IMR-90 (cell line): ENCODE measurements at regions not wholly inside any gene's neighbourhood (a gene's known extent, or its start where the extent isn't known, plus 50 kb on each side); places are given as distances from the start of the nearest gene placed in this dataset.

Experiments used
- ATAC-seq: fragments of 200-7000 bp; cut with Tn5 transposase; 2 replicates; pipeline ENCODE4 v1.9.1; 2020; ENCODE audit warnings: low read depth, mild to moderate bottlenecking, moderate library complexity
- BruUV-seq: library from RNA; stranded (reverse); fragments of 400-500 nt; replicated peaks from 2 replicates; lab custom pipeline; 2021; lab: Mats Ljungman, UMichigan
- CTCF ChIA-PET: fragments of 300-600 bp; formaldehyde crosslinking; extraction: SDS; loops from one replicate; lab custom pipeline; 2021; ENCODE audit warnings: antibody characterized with exemption; lab: Yijun Ruan, JAX
- POLR2A ChIA-PET: fragments of 300-600 bp; sonication (Branson Sonifier 250); formaldehyde crosslinking; loops from one replicate; lab custom pipeline; 2022; ENCODE audit warnings: antibody characterized with exemption; ENCODE audit not compliant: unreplicated experiment; lab: Charles Lee
- DNase-seq: peaks from one replicate; pipeline ENCODE4 v3.0.0; 2013
- H2AFZ ChIP-seq: replicated peaks from 2 replicates; pipeline ENCODE3; 2013; ENCODE audit warnings: low read length, mild to moderate bottlenecking; ENCODE audit not compliant: poor library complexity
- H2AK5ac ChIP-seq: 2 replicates; pipeline ENCODE4 v1.6.1; 2013; ENCODE audit warnings: low read depth, low read length, inconsistent platforms
- H2AK9ac ChIP-seq: replicated peaks from 2 replicates; pipeline ENCODE3; 2013; ENCODE audit warnings: mild to moderate bottlenecking, low read depth, low read length, moderate library complexity; ENCODE audit not compliant: poor library complexity
- H2BK120ac ChIP-seq: 2 replicates; pipeline ENCODE4 v1.6.1; 2013; ENCODE audit warnings: low read depth, low read length, inconsistent platforms
- H2BK15ac ChIP-seq: 3 replicates; pipeline ENCODE4 v1.6.1; 2013; ENCODE audit warnings: low read depth, low read length, inconsistent platforms
- H2BK20ac ChIP-seq: 2 replicates; pipeline ENCODE4 v1.6.1; 2013; ENCODE audit warnings: low read depth, mild to moderate bottlenecking, inconsistent platforms, low read length, moderate library complexity
- H2BK5ac ChIP-seq: 2 replicates; pipeline ENCODE4 v1.6.1; 2013; ENCODE audit warnings: mild to moderate bottlenecking, low read depth, low read length, inconsistent platforms; ENCODE audit not compliant: poor library complexity, severe bottlenecking
- H3K14ac ChIP-seq: replicated peaks from 2 replicates; pipeline ENCODE4 v1.6.1; 2013; ENCODE audit warnings: low read depth, low read length, inconsistent platforms
- H3K18ac ChIP-seq: 2 replicates; pipeline ENCODE4 v1.6.1; 2013; ENCODE audit warnings: low read depth, low read length, control low read depth
- H3K23ac ChIP-seq: 2 replicates; pipeline ENCODE4 v1.6.1; 2013; ENCODE audit warnings: low read depth, low read length, inconsistent platforms
- H3K27ac ChIP-seq: 2 replicates; pipeline ENCODE4 v1.5.1; 2013; ENCODE audit warnings: mild to moderate bottlenecking, control low read depth, low read length; ENCODE audit not compliant: insufficient read depth
- H3K27me3 ChIP-seq: 2 replicates; pipeline ENCODE4 v1.6.1; 2013; ENCODE audit warnings: low read length; ENCODE audit not compliant: control insufficient read depth, insufficient read depth
- H3K36me3 ChIP-seq: 2 replicates; pipeline ENCODE4 v1.6.1; 2013; ENCODE audit warnings: low read length, mixed read lengths; ENCODE audit not compliant: control insufficient read depth, insufficient read depth
- H3K4ac ChIP-seq: 2 replicates; pipeline ENCODE4 v1.6.1; 2013; ENCODE audit warnings: low read depth, low read length, inconsistent platforms
- H3K4me1 ChIP-seq: 2 replicates; pipeline ENCODE4 v1.6.1; 2013; ENCODE audit warnings: low read length, mixed read lengths; ENCODE audit not compliant: control insufficient read depth, insufficient read depth
- H3K4me2 ChIP-seq: 2 replicates; pipeline ENCODE4 v1.6.1; 2013; ENCODE audit warnings: low read depth, mild to moderate bottlenecking, control low read depth, low read length, moderate library complexity
- H3K4me3 ChIP-seq: 2 replicates; pipeline ENCODE4 v1.5.1; 2013; ENCODE audit warnings: low read depth, mild to moderate bottlenecking, control low read depth, low read length, moderate library complexity; ENCODE audit not compliant: insufficient read depth
- H3K56ac ChIP-seq: 2 replicates; pipeline ENCODE4 v1.6.1; 2013; ENCODE audit warnings: low read length, inconsistent platforms; ENCODE audit not compliant: insufficient read depth; ENCODE audit errors: extremely low read depth
- H3K79me1 ChIP-seq, 2 experiments: 2 replicates each; pipeline ENCODE4 v1.6.1; 2013; ENCODE audit warnings: low read length in 2 of 2, inconsistent platforms in 1 of 2, low read depth in 1 of 2
- H3K9ac ChIP-seq: 2 replicates; pipeline ENCODE4 v1.6.1; 2013; ENCODE audit warnings: low read depth, low read length, control low read depth
- H3K9me1 ChIP-seq: 2 replicates; pipeline ENCODE4 v1.6.1; 2013; ENCODE audit warnings: low read length, inconsistent platforms; ENCODE audit not compliant: insufficient read depth
- H3K9me3 ChIP-seq: 2 replicates; pipeline ENCODE4 v1.6.1; 2013; ENCODE audit warnings: low read length; ENCODE audit not compliant: control insufficient read depth, insufficient read depth
- H4K20me1 ChIP-seq: 2 replicates; pipeline ENCODE4 v1.6.1; 2013; ENCODE audit warnings: low read length, inconsistent platforms; ENCODE audit not compliant: insufficient read depth
- H4K5ac ChIP-seq: 2 replicates; pipeline ENCODE4 v1.6.1; 2013; ENCODE audit warnings: mild to moderate bottlenecking, low read depth, low read length, control low read depth
- H4K8ac ChIP-seq, 2 experiments: 2 replicates each; pipeline ENCODE4 v1.6.1; 2013; ENCODE audit warnings: low read depth in 2 of 2, low read length in 2 of 2, control low read depth in 1 of 2, inconsistent platforms in 1 of 2
- H4K91ac ChIP-seq: 2 replicates; pipeline ENCODE4 v1.6.1; 2013; ENCODE audit warnings: low read depth, low read length, inconsistent platforms; ENCODE audit not compliant: insufficient read depth
- CEBPB ChIP-seq: IDR thresholded peaks from 2 replicates; pipeline ENCODE4 v1.6.1; 2012; ENCODE audit warnings: low read depth, low read length, improper control_type of control experiment
- CHD1 ChIP-seq: IDR thresholded peaks from 2 replicates; pipeline ENCODE4 v1.6.1; 2012; ENCODE audit warnings: low read depth, low read length, improper control_type of control experiment
- MAFK ChIP-seq: IDR thresholded peaks from 2 replicates; pipeline ENCODE4 v1.6.1; 2012; ENCODE audit warnings: low read depth, low read length, improper control_type of control experiment
- MAZ ChIP-seq: IDR thresholded peaks from 2 replicates; pipeline ENCODE4 v1.6.1; 2012; ENCODE audit warnings: low read depth, mild to moderate bottlenecking, low read length, improper control_type of control experiment, moderate library complexity, borderline replicate concordance
- MXI1 ChIP-seq: IDR thresholded peaks from 2 replicates; pipeline ENCODE4 v1.6.1; 2012; ENCODE audit warnings: low read depth, mild to moderate bottlenecking, low read length, moderate library complexity, borderline replicate concordance
- NFE2L2 ChIP-seq: fragments of 150-350 bp; IDR thresholded peaks from 2 replicates; pipeline ENCODE4 v1.6.1; 2016; ENCODE audit warnings: low read depth, mild to moderate bottlenecking, low read length
- POLR2A ChIP-seq: IDR thresholded peaks from 2 replicates; pipeline ENCODE4 v1.6.1; 2012; ENCODE audit warnings: mild to moderate bottlenecking, low read depth, low read length
- RAD21 ChIP-seq: IDR thresholded peaks from 2 replicates; pipeline ENCODE4 v1.6.1; 2012; ENCODE audit warnings: low read length, improper control_type of control experiment
- RCOR1 ChIP-seq: IDR thresholded peaks from 2 replicates; pipeline ENCODE4 v1.6.1; 2012; ENCODE audit warnings: mild to moderate bottlenecking, low read length, improper control_type of control experiment; ENCODE audit not compliant: insufficient replicate concordance
- RFX5 ChIP-seq: IDR thresholded peaks from 2 replicates; pipeline ENCODE4 v1.8.0; 2012; ENCODE audit warnings: low read depth, mild to moderate bottlenecking, low read length, moderate library complexity
- SMC3 ChIP-seq: fragments of 150-350 bp; IDR thresholded peaks from 2 replicates; pipeline ENCODE4 v1.6.1; 2016; ENCODE audit warnings: low read depth, mild to moderate bottlenecking, antibody characterized with exemption, low read length, moderate library complexity
- WGBS, 2 experiments: methylation state at CpG; one replicate each; pipeline versions ENCODE4 v1.1.5 to v1.1.7; 2013; ENCODE audit warnings: missing lambda C conversion rate in 2 of 2; ENCODE audit not compliant: insufficient read length in 1 of 2; ENCODE audit errors: extremely low coverage in 2 of 2; 5-methylcytosine and 5-hydroxymethylcytosine counted together
- dilution Hi-C: fragments of 300-500 bp; cut with HindIII; formaldehyde crosslinking; loops from one replicate; pipeline ENCODE4 v1.14.3; 2018; ENCODE audit warnings: low sequenced_read_pairs; ENCODE audit not compliant: unreplicated experiment
- in situ Hi-C: fragments of 300-500 bp; cut with MboI; formaldehyde crosslinking; loops from 3 replicates; pipeline ENCODE4 v1.14.3; 2019; ENCODE audit warnings: low sequenced_read_pairs, inconsistent platforms, mixed read lengths
- intact Hi-C: fragments of 100-400 bp; cut with micrococcal nuclease; formaldehyde crosslinking; loops from 2 replicates; pipeline ENCODE4 v1.10.0; 2022

DNA sequence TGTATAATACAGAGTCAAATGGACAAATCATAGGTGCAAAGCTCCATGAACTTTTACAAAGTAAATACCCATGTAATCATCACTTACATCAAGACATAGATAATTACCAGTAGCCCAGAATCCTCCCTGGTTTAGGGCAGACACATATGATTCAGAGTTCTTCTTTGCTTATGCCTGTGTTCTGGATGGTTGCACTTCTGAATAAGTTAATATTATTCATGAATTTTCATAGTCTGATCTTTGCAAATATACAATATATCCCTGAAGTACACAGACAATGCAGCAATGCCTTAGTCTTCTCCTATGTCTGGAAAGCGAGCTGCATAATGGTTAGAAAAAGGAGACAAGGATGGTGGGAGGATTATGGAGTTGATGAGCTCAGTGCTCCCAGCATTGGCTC lies 122.4 kb upstream of the PLXNA2 start:
- H2BK15ac ChIP-seq: no peak overlapping the region
- WGBS, 2 experiments: no CpG with 5 or more reads among the region's 1 CpG
- no peaks in the 10 kb centered on the region for H4K20me1 ChIP-seq
- no peak overlapping the region for H2AFZ ChIP-seq
- H3K4me3 ChIP-seq: no peak overlapping the region
- no peak overlapping the region for H3K18ac ChIP-seq
- H3K9ac ChIP-seq: no peak overlapping the region
- POLR2A ChIA-PET: no interaction called here
- no peak overlapping the region for H3K14ac ChIP-seq
- no peaks in the 10 kb centered on the region for H3K27me3 ChIP-seq
- H2AK5ac ChIP-seq: no peak overlapping the region
- no peak overlapping the region for H3K27ac ChIP-seq
- H2BK5ac ChIP-seq: no peak overlapping the region
- H2BK20ac ChIP-seq: no peak overlapping the region
- no peak overlapping the region for H2AK9ac ChIP-seq
- no peak for TF ChIP-seq CEBPB
- TF ChIP-seq CHD1: no peak
- TF ChIP-seq MAZ: no peak
- no peak for TF ChIP-seq POLR2A
- TF ChIP-seq RFX5: no peak
- TF ChIP-seq RAD21: no peak
- TF ChIP-seq MAFK: no peak
- TF ChIP-seq NFE2L2: no peak
- no peak for TF ChIP-seq RCOR1
- TF ChIP-seq MXI1: no peak
- TF ChIP-seq SMC3: no peak
- H4K91ac ChIP-seq: no peak overlapping the region
- no peaks in the 10 kb centered on the region for H3K36me3 ChIP-seq
- dilution Hi-C loops (no loop called here), intact Hi-C loops (no loop called here), in situ Hi-C loops (no loop called here)
- no peak overlapping the region for H2BK120ac ChIP-seq
- no peak overlapping the region for H3K23ac ChIP-seq
- H4K8ac ChIP-seq: no peak overlapping the region
- no peak overlapping the region for H3K56ac ChIP-seq
- no peaks in the 10 kb centered on the region; the same call in 1 of the 2 replicates for H3K9me3 ChIP-seq
- H3K4ac ChIP-seq: no peak overlapping the region
- H3K4me1 ChIP-seq: no peaks in the 10 kb centered on the region
- CTCF ChIA-PET: no interaction called here
- H4K5ac ChIP-seq: no peak overlapping the region
- no TSS peak for BruUV-seq
- ATAC-seq (no peak), DNase-seq (no peak)
- no peaks in the 10 kb centered on the region for H3K79me1 ChIP-seq
- no peak overlapping the region for H3K4me2 ChIP-seq
- no peaks in the 10 kb centered on the region for H3K9me1 ChIP-seq
